ENCODE measurements at regions not wholly inside any gene's neighbourhood (a gene's known extent, or its start where the extent isn't known, plus 50 kb on each side); places are given as distances from the start of the nearest gene placed in this dataset.
"Not testable (repeated sequence)": the region's sequence is repeated elsewhere in the genome, so short reads cannot be mapped to it uniquely, and the experiment has no call there.

DNA sequence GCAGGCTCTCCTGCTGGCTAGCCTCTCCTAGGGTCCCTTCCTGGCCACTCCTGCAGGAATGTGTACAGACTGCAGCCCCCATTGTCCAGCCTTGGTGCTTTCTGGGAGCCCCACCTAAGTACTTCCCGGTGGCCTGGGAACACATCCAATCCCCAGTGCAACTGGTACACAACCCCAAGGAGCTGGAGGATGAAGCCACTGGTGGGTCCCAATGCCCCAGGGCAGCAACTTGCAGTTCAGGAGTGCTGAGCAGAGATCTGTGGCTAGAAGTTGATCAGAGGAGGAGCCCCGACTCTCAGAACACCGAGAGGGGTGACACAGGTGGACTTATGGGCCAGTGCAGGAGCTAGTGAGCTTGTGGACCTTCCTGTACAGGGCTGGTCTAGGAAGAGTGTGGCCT is 1093.7 kb upstream of the ACO1 start:
- H3K36me3 ChIP-seq (ENCODE audit: insufficient read depth, low read length): no peaks in the 10 kb centered on the region
- H3K9me3 ChIP-seq (ENCODE audit: control insufficient read depth, insufficient read depth, low read length): no peaks in the 10 kb centered on the region; the same call in 1 of the 2 replicates
- no peak overlapping the region for H3K9ac ChIP-seq (ENCODE audit: low read depth, low read length)
- H3K4me1 ChIP-seq (ENCODE audit: insufficient read depth, low read length): no peaks in the 10 kb centered on the region

- no peaks in the 10 kb centered on the region for H3K36me3 ChIP-seq (ENCODE audit: insufficient read depth, low read length)
- H3K9me3 ChIP-seq (ENCODE audit: control insufficient read depth, insufficient read depth, low read length): 0 out of 2 replicates have a peak, but pooled peaks cover 3% of the 10 kb centered on the region
- no peak overlapping the region for H3K9ac ChIP-seq (ENCODE audit: low read depth, low read length)
- H3K4me1 ChIP-seq (ENCODE audit: insufficient read depth, low read length): no peaks in the 10 kb centered on the region
Observed at GRCh38 chr9:31302620-31303418, 1081.6 kb upstream of the ACO1 start.

- no peak overlapping the region for H3K9ac ChIP-seq (ENCODE audit: low read depth, low read length)
- no peaks in the 10 kb centered on the region for H3K36me3 ChIP-seq (ENCODE audit: insufficient read depth, low read length)
- no peaks in the 10 kb centered on the region for H3K4me1 ChIP-seq (ENCODE audit: insufficient read depth, low read length)
- 0 out of 2 replicates have a peak, but pooled peaks cover 3% of the 10 kb centered on the region for H3K9me3 ChIP-seq (ENCODE audit: control insufficient read depth, insufficient read depth, low read length)
Observed at GRCh38 chr9:31304576-31304975, 1079.9 kb upstream of the ACO1 start.

DNA sequence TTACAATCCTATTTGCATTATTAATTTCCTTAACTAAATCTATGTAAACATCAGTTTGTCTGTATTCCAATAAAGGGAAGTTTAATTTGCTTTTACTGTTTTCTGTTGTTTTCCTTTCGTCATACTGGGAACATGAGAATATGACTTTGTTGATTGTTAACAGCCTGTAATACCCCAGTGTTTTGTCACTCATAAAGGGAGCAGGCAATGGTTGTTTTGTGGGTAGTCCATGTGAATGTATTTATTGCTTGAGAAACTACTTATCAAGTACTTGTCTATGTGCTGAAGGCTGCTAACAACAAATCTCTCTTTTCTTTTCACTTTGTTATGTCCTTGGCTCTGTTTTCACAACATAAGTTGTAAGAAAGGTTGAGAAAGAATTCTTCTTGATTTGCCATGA is 1070.2 kb upstream of the ACO1 start:
- no peak overlapping the region for H3K9ac ChIP-seq (ENCODE audit: low read depth, low read length)
- H3K9me3 ChIP-seq (ENCODE audit: control insufficient read depth, insufficient read depth, low read length): no peaks in the 10 kb centered on the region

GRCh38 chr9:31320494-31320893 is 1063.9 kb upstream of the ACO1 start:
- H3K9me3 ChIP-seq (ENCODE audit: control insufficient read depth, insufficient read depth, low read length): no peaks in the 10 kb centered on the region
- no peaks in the 10 kb centered on the region for H3K36me3 ChIP-seq (ENCODE audit: insufficient read depth, low read length)
- H3K9ac ChIP-seq (ENCODE audit: low read depth, low read length): no peak overlapping the region
- no peaks in the 10 kb centered on the region for H3K4me1 ChIP-seq (ENCODE audit: insufficient read depth, low read length)

More for the DNA sequence above, 1070.2 kb upstream of the ACO1 start:
- Histone ChIP-seq H3K4me1 (ENCODE audit: insufficient read depth, low read length) (no peaks in the 10 kb centered on the region), H3K36me3 (ENCODE audit: insufficient read depth, low read length) (no peaks in the 10 kb centered on the region)

DNA sequence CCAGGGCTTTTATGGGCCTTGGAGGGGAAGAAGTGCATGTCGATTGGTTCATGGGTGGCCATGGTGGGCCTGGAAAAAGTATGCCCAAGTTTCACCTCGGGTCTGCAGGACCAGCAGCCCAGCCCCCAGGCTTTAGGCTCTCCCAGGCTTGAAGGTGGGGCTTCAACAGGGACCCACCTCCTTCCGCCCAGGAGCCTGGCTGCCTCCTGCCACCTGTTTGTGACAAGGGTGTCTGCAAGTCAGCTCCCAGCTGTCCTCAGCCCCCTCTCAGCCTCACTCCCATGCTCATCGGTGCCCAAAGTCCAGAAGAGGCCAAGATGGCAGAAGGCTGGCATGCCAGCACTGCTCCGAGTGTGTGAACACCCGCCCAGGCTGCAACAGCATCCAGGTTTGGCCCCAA is 1063.2 kb upstream of the ACO1 start:
- Histone ChIP-seq H3K4me1 (ENCODE audit: insufficient read depth, low read length) (no peaks in the 10 kb centered on the region), H3K9ac (ENCODE audit: low read depth, low read length) (no peak overlapping the region), H3K9me3 (ENCODE audit: control insufficient read depth, insufficient read depth, low read length) (no peaks in the 10 kb centered on the region), H3K36me3 (ENCODE audit: insufficient read depth, low read length) (no peaks in the 10 kb centered on the region)

DNA sequence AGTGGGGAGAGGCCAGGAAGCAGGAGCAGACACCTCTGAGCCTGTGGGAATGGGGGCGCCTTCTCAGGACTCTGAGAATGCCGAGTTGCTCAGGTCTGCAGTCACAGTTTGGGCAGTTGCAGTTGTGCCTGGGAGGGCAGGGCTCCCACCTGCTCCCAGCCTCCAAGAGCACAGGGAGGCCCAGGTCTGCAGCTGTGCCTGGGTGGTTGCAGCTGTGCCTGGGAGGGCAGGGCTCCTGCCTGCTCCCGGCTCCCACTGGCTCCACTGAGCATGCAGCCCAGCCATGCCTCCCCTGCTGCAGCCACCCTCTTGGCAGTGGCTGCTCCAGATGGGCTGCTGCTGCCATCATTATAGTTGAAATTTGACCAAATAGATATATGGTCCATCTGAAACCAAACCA is 1062.8 kb upstream of the ACO1 start:
- H3K36me3 ChIP-seq (ENCODE audit: insufficient read depth, low read length): no peaks in the 10 kb centered on the region
- H3K4me1 ChIP-seq (ENCODE audit: insufficient read depth, low read length): no peaks in the 10 kb centered on the region
- H3K9ac ChIP-seq (ENCODE audit: low read depth, low read length): no peak overlapping the region

DNA sequence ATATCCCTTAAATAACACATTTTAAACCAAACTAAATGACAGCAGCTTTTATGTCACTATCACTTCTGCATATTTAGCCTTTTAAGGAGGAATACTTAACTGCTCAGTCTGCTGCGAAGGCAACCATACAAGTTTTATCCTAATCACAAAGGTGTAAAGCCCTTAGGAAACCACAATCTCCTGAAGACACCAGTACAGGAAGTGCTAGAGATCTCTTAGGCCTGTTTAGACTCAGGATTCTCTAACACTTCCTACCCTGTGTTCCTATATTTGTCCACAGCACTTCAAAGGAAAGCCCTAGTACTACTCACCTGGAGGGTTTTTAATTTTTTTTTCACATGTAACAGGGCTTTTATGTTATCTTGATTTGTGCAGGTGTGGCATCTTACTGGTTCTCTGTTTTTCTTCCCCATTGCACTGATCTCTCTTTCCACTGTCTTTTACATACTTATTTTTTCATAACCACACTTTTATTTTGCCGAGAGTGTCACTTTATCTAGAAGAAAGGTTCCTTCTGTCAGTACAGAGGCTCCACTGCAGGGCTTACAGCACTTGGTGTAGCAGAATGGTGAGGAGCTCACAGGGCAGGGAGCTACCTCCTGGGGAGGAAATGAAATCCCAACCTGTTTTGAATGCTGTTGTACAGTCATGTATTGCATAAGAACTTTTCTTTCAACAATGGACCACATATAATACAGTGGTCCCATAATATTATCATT is 1060.6 kb upstream of the ACO1 start:
- Histone ChIP-seq H3K4me1 (ENCODE audit: insufficient read depth, low read length) (no peaks in the 10 kb centered on the region), H3K36me3 (ENCODE audit: insufficient read depth, low read length) (no peaks in the 10 kb centered on the region), H3K9me3 (ENCODE audit: control insufficient read depth, insufficient read depth, low read length) (no peaks in the 10 kb centered on the region), H3K9ac (ENCODE audit: low read depth, low read length) (no peak overlapping the region)

More for the DNA sequence above, 1062.8 kb upstream of the ACO1 start:
- H3K9me3 ChIP-seq (ENCODE audit: control insufficient read depth, insufficient read depth, low read length): no peaks in the 10 kb centered on the region

DNA sequence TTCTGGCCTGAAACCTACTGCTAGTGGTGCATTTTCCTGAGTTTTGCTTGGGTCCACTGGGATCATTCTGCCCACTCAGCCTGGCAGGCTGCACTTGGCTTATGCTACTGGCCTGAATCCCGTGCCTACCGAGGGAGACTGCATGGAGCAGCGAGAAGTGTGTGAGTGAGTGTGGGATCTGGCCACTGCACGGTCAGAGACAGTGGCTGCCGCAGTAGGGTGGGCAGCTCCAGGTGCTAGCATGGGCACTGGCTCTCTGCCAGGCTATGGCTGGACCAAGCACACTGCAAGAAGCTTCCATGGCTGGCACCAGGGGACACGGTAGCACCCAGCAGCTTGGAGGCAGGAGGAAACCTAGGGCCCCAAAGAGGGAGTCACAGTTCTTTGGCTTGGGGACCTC is 1058.7 kb upstream of the ACO1 start:
- Histone ChIP-seq H3K36me3 (ENCODE audit: insufficient read depth, low read length) (no peaks in the 10 kb centered on the region), H3K9me3 (ENCODE audit: control insufficient read depth, insufficient read depth, low read length) (no peaks in the 10 kb centered on the region), H3K9ac (ENCODE audit: low read depth, low read length) (no peak overlapping the region), H3K4me1 (ENCODE audit: insufficient read depth, low read length) (no peaks in the 10 kb centered on the region)

DNA sequence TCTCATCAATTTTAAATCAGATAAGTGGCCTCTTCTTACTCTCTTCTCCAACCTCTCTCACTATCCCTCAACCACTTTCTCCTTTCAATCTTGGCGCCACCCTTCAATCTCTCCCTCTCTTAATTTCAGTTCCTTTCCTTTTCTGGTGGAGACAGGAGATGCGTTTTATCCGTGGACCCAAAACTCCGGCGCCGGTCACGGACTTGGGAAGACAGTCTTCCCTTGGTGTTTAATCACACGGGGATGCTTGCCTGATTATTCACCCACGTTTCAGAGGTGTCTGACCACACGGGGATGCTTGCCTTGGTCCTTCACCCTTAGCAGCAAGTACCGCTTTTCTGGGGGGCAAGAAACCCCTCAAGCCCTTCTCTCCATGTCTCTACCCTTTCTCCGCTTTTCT is 1057.6 kb upstream of the ACO1 start:
- H3K36me3 ChIP-seq (ENCODE audit: insufficient read depth, low read length); H3K4me1 ChIP-seq (ENCODE audit: insufficient read depth, low read length); H3K9ac ChIP-seq (ENCODE audit: low read depth, low read length); H3K9me3 ChIP-seq (ENCODE audit: control insufficient read depth, insufficient read depth, low read length): not testable (repeated sequence)

- H3K36me3 ChIP-seq (ENCODE audit: insufficient read depth, low read length): no peaks in the 10 kb centered on the region
- H3K9me3 ChIP-seq (ENCODE audit: control insufficient read depth, insufficient read depth, low read length): 0 out of 2 replicates have a peak, but pooled peaks cover 2% of the 10 kb centered on the region
- no peaks in the 10 kb centered on the region for H3K4me1 ChIP-seq (ENCODE audit: insufficient read depth, low read length)
- no peak overlapping the region for H3K9ac ChIP-seq (ENCODE audit: low read depth, low read length)
Observed at GRCh38 chr9:31334837-31335528, 1049.5 kb upstream of the ACO1 start.

- no peaks in the 10 kb centered on the region for H3K36me3 ChIP-seq (ENCODE audit: insufficient read depth, low read length)
- H3K9ac ChIP-seq (ENCODE audit: low read depth, low read length): no peak overlapping the region
- no peaks in the 10 kb centered on the region for H3K4me1 ChIP-seq (ENCODE audit: insufficient read depth, low read length)
- H3K9me3 ChIP-seq (ENCODE audit: control insufficient read depth, insufficient read depth, low read length): 0 out of 2 replicates have a peak, but pooled peaks cover 2% of the 10 kb centered on the region
Observed at GRCh38 chr9:31335529-31336234, 1048.8 kb upstream of the ACO1 start.

GRCh38 chr9:31336386-31336785 is 1048.1 kb upstream of the ACO1 start:
- 0 out of 2 replicates have a peak, but pooled peaks cover 2% of the 10 kb centered on the region for H3K9me3 ChIP-seq (ENCODE audit: control insufficient read depth, insufficient read depth, low read length)
- no peaks in the 10 kb centered on the region for H3K4me1 ChIP-seq (ENCODE audit: insufficient read depth, low read length)
- no peak overlapping the region for H3K9ac ChIP-seq (ENCODE audit: low read depth, low read length)
- no peaks in the 10 kb centered on the region for H3K36me3 ChIP-seq (ENCODE audit: insufficient read depth, low read length)

GRCh38 chr9:31336841-31337240 is 1047.6 kb upstream of the ACO1 start:
- no peak overlapping the region for H3K9ac ChIP-seq (ENCODE audit: low read depth, low read length)
- 0 out of 2 replicates have a peak, but pooled peaks cover 2% of the 10 kb centered on the region for H3K9me3 ChIP-seq (ENCODE audit: control insufficient read depth, insufficient read depth, low read length)
- no peaks in the 10 kb centered on the region for H3K4me1 ChIP-seq (ENCODE audit: insufficient read depth, low read length)
- no peaks in the 10 kb centered on the region for H3K36me3 ChIP-seq (ENCODE audit: insufficient read depth, low read length)
